A673 (cell line): ENCODE measurements at regions not wholly inside any gene's neighbourhood (a gene's known extent, or its start where the extent isn't known, plus 50 kb on each side); places are given as distances from the start of the nearest gene placed in this dataset.

ENCODE experiments used
- BruUV-seq: library from RNA; stranded (reverse); fragments of 400-500 nt; replicated peaks from 2 replicates; lab custom pipeline; 2021; lab: Mats Ljungman, UMichigan
- CTCF ChIA-PET: fragments of 300-600 bp; sonication (Branson Sonifier 250); formaldehyde crosslinking; loops from one replicate; lab custom pipeline; 2022; ENCODE audit warnings: antibody characterized with exemption; lab: Charles Lee
- POLR2A ChIA-PET: fragments of 300-600 bp; sonication (Branson Sonifier 250); formaldehyde crosslinking; loops from one replicate; lab custom pipeline; 2022; ENCODE audit warnings: antibody characterized with exemption; ENCODE audit not compliant: low non-redundant PET; lab: Charles Lee
- DNase-seq: peaks from one replicate; pipeline ENCODE4 v3.0.0-alpha.2; 2015; ENCODE audit warnings: low spot score
- H3K27ac ChIP-seq: fragments of 200-600 bp; sonication (generic); 2 replicates; pipeline ENCODE4 v1.5.1; 2016; ENCODE audit warnings: mixed run types, low read depth, mild to moderate bottlenecking, mixed read lengths, antibody characterized with exemption, low read length; ENCODE audit not compliant: poor library complexity, severe bottlenecking
- H3K27me3 ChIP-seq: fragments of 200-600 bp; sonication (generic); replicated peaks from 2 replicates; pipeline ENCODE4 v1.6.1; 2017; ENCODE audit warnings: mixed run types, low read depth, mild to moderate bottlenecking, mixed read lengths, antibody characterized with exemption, low read length; ENCODE audit not compliant: insufficient read depth, poor library complexity
- H3K36me3 ChIP-seq: fragments of 200-600 bp; sonication (generic); 2 replicates; pipeline ENCODE4 v1.6.1; 2016; ENCODE audit warnings: mixed run types, mild to moderate bottlenecking, mixed read lengths, antibody characterized with exemption, low read length; ENCODE audit not compliant: insufficient read depth, poor library complexity, severe bottlenecking
- H3K4me1 ChIP-seq: fragments of 200-600 bp; sonication (generic); 2 replicates; pipeline ENCODE4 v1.6.1; 2017; ENCODE audit warnings: mixed run types, mild to moderate bottlenecking, mixed read lengths, antibody characterized with exemption, low read length; ENCODE audit not compliant: insufficient read depth, poor library complexity, severe bottlenecking
- H3K4me3 ChIP-seq: fragments of 200-600 bp; sonication (generic); 2 replicates; pipeline ENCODE4 v1.5.1; 2016; ENCODE audit warnings: low read depth, mixed run types, mild to moderate bottlenecking, mixed read lengths, low read length; ENCODE audit not compliant: poor library complexity, severe bottlenecking
- H3K9me3 ChIP-seq: fragments of 200-600 bp; sonication (generic); 2 replicates; pipeline ENCODE4 v1.6.1; 2016; ENCODE audit warnings: mixed run types, low read depth, mild to moderate bottlenecking, mixed read lengths, antibody characterized with exemption, low read length; ENCODE audit not compliant: poor library complexity, severe bottlenecking
- EZH2 ChIP-seq: fragments of 200-600 bp; sonication (generic); IDR thresholded peaks from 2 replicates; pipeline ENCODE4 v1.6.1; 2017; ENCODE audit warnings: borderline replicate concordance, low read depth, mild to moderate bottlenecking, mixed read lengths, antibody characterized with exemption, low read length; ENCODE audit not compliant: poor library complexity, severe bottlenecking
- intact Hi-C: fragments of 100-400 bp; cut with micrococcal nuclease; formaldehyde crosslinking; loops from one replicate; pipeline ENCODE4 v1.10.0; 2022; ENCODE audit not compliant: unreplicated experiment
- TF ChIP-seq, protein P1 (sequence below): fragments of 300-800, 200-600 bp; sonication (generic); conservative IDR thresholded peaks from 2 replicates; pipeline ENCODE4 v1.5.1; 2017; ENCODE audit warnings: low read depth, mild to moderate bottlenecking, antibody characterized with exemption, low read length, moderate library complexity, mixed read lengths

DNA sequence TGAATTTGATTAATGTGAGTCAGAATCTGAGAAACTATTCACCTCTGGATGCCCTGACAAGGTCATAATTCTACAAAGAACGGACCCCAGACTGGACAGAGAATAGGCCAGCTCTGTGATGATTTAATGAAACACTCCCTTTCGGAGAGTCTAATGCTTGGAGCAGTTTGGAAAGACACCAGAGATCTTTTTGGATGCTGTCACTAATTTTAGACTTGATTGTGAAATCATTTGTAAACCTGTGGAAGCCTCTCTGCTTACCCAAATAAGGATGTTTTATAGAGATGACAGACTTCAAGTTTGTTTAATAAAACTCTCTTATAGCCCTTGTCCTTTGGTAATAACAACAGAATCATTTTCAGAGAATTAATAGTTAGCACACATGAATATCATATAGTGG lies 83.5 kb downstream of the MYL12B start:
- no peak overlapping the region for H3K4me3 ChIP-seq
- no peak for TF ChIP-seq EZH2
- TF ChIP-seq, protein P1, sequence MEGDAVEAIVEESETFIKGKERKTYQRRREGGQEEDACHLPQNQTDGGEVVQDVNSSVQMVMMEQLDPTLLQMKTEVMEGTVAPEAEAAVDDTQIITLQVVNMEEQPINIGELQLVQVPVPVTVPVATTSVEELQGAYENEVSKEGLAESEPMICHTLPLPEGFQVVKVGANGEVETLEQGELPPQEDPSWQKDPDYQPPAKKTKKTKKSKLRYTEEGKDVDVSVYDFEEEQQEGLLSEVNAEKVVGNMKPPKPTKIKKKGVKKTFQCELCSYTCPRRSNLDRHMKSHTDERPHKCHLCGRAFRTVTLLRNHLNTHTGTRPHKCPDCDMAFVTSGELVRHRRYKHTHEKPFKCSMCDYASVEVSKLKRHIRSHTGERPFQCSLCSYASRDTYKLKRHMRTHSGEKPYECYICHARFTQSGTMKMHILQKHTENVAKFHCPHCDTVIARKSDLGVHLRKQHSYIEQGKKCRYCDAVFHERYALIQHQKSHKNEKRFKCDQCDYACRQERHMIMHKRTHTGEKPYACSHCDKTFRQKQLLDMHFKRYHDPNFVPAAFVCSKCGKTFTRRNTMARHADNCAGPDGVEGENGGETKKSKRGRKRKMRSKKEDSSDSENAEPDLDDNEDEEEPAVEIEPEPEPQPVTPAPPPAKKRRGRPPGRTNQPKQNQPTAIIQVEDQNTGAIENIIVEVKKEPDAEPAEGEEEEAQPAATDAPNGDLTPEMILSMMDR = no peak
- CTCF ChIA-PET = no interaction called here
- POLR2A ChIA-PET = no interaction called here
- no TSS peak for BruUV-seq
- intact Hi-C loops = no loop called here
- peaks cover 13% of the 10 kb centered on the region for H3K4me1 ChIP-seq
- H3K9me3 ChIP-seq = no peaks in the 10 kb centered on the region
- no peaks in the 10 kb centered on the region for H3K36me3 ChIP-seq
- H3K27ac ChIP-seq = no peak overlapping the region
- H3K27me3 ChIP-seq = no peaks in the 10 kb centered on the region
- no peak for DNase-seq

DNA sequence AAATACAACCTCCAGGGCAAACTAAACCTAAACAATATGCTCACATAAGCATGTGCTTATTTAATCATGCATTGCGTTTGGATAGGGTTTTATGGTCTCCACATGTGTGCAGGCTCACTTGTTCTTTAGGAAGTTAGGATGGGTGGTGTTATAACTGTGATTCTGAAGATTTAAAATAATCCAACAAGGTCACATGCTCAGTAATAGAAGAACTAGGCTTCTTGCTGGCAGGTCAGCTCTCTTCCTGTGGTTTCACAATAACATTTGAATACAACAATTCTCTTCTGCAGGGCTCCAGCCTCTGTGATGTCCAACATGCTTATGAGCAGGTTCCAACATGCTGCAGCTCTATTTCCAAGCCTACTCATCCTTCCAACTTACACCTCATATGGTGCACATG lies 84.0 kb downstream of the MYL12B start:
- Histone ChIP-seq H3K27me3 (no peaks in the 10 kb centered on the region), H3K4me1 (peaks cover 11% of the 10 kb centered on the region), H3K36me3 (no peaks in the 10 kb centered on the region), H3K27ac (no peak overlapping the region), H3K9me3 (no peaks in the 10 kb centered on the region), H3K4me3 (no peak overlapping the region)
- intact Hi-C loops = no loop called here
- BruUV-seq = no TSS peak
- TF ChIP-seq, protein P1 = no peak
- no peak for TF ChIP-seq EZH2
- ChIA-PET POLR2A (no interaction called here), CTCF (no interaction called here)
- DNase-seq = no peak

DNA sequence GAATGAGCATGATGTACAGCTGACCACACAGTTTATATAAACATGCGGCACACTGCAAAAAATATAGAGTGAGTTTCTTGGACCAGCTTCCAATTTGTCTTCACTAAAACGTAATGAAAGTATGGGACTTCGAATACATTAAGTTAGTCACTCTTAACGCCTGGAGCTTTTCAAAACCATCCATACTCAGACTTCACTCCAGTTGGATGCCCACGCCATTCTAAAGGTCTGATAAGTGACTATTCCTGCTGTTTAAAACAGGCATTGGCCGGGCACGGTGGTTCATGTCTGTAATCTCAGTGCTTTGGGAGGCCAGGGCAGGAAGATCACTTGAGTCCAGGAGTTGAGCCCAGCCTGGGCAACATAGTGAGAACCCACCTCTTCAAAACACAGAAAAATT lies 84.6 kb downstream of the MYL12B start:
- Histone ChIP-seq H3K4me1 (peaks cover 11% of the 10 kb centered on the region), H3K4me3 (no peak overlapping the region), H3K9me3 (no peaks in the 10 kb centered on the region), H3K27me3 (no peaks in the 10 kb centered on the region), H3K27ac (no peak overlapping the region), H3K36me3 (no peaks in the 10 kb centered on the region)
- TF ChIP-seq EZH2 = no peak
- TF ChIP-seq, protein P1 = no peak
- POLR2A ChIA-PET = no interaction called here
- CTCF ChIA-PET = no interaction called here
- DNase-seq = no peak
- BruUV-seq = no TSS peak
- intact Hi-C loops = no loop called here
